GM19324 (cell line): ENCODE measurements at regions not wholly inside any gene's neighbourhood (a gene's known extent, or its start where the extent isn't known, plus 50 kb on each side); places are given as distances from the start of the nearest gene placed in this dataset.

Experiments used
- ATAC-seq: cut with Tn5 transposase; IDR thresholded peaks from one replicate; pipeline ENCODE4 v1.9.1; 2021; ENCODE audit warnings: mild to moderate bottlenecking, moderate library complexity; ENCODE audit not compliant: unreplicated experiment, low FRiP score

GRCh38 chr5:76030343-76030742, 52.8 kb upstream of the SV2C start:
- no peak for ATAC-seq

- no peak for ATAC-seq
Observed at GRCh38 chr5:76029739-76030138, 53.4 kb upstream of the SV2C start.

- no peak for ATAC-seq
Observed at GRCh38 chr5:76025790-76026189, 57.4 kb upstream of the SV2C start.

DNA sequence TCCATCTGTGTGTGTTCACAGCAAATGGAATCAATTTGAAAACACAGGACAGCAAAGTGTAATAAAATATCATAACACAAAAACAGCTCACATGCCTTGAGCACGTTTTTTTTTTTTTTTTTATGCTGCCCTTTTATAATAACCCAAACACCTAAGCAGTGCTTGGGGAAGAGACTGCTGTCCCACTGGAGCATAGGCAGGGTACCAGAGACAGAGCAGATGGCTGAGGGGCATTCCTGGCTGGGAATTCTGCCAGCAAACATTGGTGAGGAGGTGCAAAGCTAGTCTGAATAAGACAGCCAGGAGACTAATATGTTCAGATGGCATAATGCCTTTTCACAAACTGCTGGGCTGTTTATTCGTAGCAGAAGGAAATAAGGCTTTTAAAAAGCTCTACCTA, 58.1 kb upstream of the SV2C start:
- no peak for ATAC-seq

- ATAC-seq: no peak
Observed at GRCh38 chr5:76022611-76023010, 60.6 kb upstream of the SV2C start.

- ATAC-seq: no peak
Observed at GRCh38 chr5:76021936-76022584, 61.1 kb upstream of the SV2C start.

DNA sequence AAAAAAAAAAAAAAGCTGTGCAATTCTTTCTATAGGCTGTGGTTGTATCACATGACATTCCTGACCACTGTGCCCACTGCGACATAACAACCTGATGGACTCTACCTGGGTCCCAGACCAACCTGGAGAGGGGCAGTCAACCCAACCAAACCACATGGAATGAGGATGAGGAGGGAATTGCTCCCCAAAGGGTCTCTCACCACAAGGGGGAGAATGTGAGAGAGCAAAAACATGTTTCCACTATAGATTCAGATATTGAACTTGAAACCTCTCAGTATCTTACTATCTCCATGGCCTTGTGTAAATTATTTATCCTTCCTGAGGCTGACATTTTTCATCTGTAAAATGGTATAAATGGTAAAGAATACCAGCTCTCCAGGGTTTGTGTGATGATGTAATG, 66.9 kb upstream of the SV2C start:
- ATAC-seq: no peak

- ATAC-seq: no peak
Observed at GRCh38 chr5:76014005-76014404, 69.2 kb upstream of the SV2C start.

- ATAC-seq: no peak
Observed at GRCh38 chr5:76007904-76008303, 75.3 kb upstream of the SV2C start.

DNA sequence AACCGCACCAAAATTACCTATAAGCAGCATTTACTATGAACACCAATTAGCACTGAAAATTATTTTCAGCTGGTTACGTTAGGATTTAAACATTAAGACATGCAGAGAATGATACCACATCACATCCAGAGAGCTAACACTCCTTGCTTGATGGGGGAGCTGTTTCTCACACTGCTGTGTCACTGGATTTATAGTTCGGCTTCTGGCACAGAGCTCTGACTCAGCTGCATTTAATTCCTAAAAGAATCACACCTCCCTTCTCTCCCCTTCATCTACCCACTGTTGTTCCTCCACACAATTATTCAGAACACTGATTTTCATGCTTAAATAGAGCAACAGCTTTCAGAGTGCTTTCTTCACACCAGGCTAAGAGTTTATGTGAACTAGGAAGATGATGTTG, 82.6 kb upstream of the SV2C start:
- ATAC-seq: no peak

GRCh38 chr5:75993643-75994520, 89.3 kb upstream of the SV2C start:
- no peak for ATAC-seq

DNA sequence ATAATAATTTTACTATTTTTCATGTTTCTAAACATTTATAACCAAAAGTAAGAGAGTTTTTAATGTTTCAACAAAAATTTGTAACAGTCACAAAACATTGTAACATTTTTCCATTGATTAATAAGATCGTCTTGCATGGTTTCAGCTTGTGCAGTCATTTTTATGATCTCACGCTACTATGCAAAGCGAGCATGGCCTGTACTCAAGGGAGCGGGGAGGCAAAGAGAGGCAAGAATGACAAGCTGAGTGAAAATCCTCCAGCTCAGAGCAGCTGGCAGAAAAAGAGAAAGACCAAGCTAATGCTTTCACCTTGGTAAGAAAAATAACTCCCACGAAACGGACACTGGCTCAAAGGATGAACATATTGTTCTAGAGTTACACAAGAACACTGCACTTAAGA, 90.0 kb upstream of the SV2C start:
- no peak for ATAC-seq

DNA sequence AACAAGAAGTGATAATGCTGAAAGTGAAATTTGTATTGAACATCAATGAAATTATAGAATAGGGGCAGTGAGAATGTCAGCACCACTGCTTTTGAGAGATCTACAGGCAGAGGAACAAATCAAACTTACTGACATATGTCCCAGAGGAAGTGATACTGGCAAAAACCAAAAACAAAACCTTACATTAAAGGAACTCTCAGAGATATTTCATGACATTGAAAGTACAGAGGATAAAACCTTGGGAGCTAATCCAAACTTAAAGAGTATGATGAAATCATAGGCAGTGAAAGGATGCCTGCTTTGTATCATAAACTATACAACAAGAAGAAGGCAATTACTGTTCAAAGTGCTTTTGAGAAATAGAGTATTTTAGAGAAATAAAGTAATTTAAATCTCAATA, 90.4 kb upstream of the SV2C start:
- ATAC-seq: no peak

DNA sequence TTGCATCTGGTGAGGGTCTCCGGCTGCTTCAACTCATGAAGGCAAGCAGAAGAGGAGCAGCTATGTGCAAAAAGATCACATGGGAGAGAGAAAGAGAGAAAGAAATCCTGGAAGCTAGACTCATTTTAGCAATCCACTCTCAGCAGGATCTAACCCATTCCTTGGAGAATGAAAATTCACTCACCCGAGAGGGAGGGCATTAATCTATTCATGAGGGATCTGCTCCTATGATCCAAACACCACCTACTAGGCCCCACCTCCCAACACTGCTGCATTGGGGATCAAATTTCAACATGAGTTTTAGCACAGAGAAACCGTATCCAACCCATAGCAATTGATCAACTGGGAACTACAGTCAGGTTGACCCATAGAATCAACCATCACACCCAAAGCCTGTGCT, 98.1 kb upstream of the SV2C start:
- no peak for ATAC-seq

- no peak for ATAC-seq
Observed at GRCh38 chr5:75975496-75975895, 107.7 kb upstream of the SV2C start.

DNA sequence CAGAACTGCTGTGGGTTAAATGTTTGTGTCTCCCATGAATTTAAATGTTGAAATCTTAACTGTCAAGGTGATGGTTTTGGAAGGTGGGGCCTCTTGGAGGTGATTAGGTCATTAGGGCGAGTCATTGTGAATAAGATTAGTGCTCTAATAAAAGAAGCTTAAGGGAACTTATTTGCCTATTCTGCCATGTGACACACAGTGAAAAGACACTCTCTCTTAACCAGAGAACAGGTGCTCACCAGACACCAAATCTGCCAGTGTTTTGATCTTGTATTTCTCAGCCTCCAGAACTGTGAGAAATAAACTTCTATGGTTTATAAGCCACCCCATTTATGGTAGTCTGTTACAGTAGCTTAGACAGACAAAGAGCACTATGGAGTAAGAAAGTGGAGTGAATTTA, 117.9 kb upstream of the SV2C start:
- ATAC-seq: no peak

DNA sequence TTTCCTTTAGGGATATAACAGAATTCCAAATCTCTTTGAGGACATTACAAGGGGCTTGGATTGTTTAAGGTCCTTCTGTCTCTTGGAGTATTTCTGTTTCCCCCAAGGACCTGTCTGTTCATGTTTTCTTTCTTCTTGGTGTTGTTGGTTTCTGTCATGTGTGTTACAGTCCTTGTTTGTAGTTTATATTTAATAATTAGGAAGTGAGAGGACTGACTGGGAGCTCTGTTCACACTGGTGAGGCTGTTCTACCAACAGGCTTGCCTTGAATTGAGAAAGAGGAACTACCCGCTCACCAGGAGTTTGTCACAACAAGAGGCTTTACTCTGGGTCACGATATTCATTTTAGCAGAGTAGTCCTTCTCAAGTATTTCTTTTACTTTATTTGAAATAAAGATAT, 119.2 kb upstream of the SV2C start:
- ATAC-seq: no peak

GRCh38 chr5:75963554-75963953, 119.6 kb upstream of the SV2C start:
- ATAC-seq: no peak

DNA sequence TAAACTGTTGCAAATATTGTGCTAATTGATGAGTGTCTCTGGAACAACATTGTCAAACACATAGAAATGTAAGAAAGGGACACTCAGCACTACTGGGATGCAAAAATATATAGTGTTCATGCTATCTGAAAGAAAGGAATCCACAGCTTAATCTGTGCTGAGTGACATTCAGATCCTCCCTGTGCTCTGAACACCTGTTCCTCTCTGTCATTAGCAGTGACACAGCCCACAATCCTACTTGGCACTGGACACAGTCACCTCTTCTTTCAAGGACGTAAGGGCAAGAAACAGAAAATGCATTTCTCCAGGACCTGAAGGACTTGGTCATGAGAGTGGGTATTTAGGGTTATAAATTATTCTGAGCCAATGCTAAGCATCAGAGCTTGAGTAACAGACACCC, 121.4 kb upstream of the SV2C start:
- ATAC-seq: no peak

GRCh38 chr5:75960129-75960528, 123.1 kb upstream of the SV2C start:
- ATAC-seq: no peak

- no peak for ATAC-seq
Observed at GRCh38 chr5:75952963-75953362, 130.2 kb upstream of the SV2C start.

- ATAC-seq: no peak
Observed at GRCh38 chr5:75952291-75952690, 130.9 kb upstream of the SV2C start.
